GM21381 (cell line): ENCODE measurements at regions not wholly inside any gene's neighbourhood (a gene's known extent, or its start where the extent isn't known, plus 50 kb on each side); places are given as distances from the start of the nearest gene placed in this dataset.

ENCODE experiments used
- ATAC-seq: cut with Tn5 transposase; IDR thresholded peaks from one replicate; pipeline ENCODE4 v1.9.1; 2021; ENCODE audit warnings: mild to moderate bottlenecking, moderate library complexity; ENCODE audit not compliant: unreplicated experiment

GRCh38 chr3:31004025-31004678 lies 109.7 kb upstream of the GADL1 start:
- ATAC-seq, result peak; percentile 79

- no peak for ATAC-seq
Measured at GRCh38 chr3:31008994-31009393, 114.5 kb upstream of the GADL1 start.

- ATAC-seq, result no peak
Measured at GRCh38 chr3:31009881-31010280, 115.4 kb upstream of the GADL1 start.

- no peak for ATAC-seq
Measured at GRCh38 chr3:31010491-31010890, 116.0 kb upstream of the GADL1 start.

- ATAC-seq, result no peak
Measured at GRCh38 chr3:31011380-31011779, 116.9 kb upstream of the GADL1 start.

GRCh38 chr3:31013090-31013489 lies 118.6 kb upstream of the GADL1 start:
- ATAC-seq, result no peak

- ATAC-seq, result no peak
Measured at GRCh38 chr3:31013843-31014242, 119.4 kb upstream of the GADL1 start.

- ATAC-seq, result no peak
Measured at GRCh38 chr3:31014317-31015040, 120.0 kb upstream of the GADL1 start.

GRCh38 chr3:31016196-31016595 lies 121.7 kb upstream of the GADL1 start:
- no peak for ATAC-seq

- ATAC-seq, result no peak
Measured at GRCh38 chr3:31022716-31023115, 128.3 kb upstream of the GADL1 start.

- no peak for ATAC-seq
Measured at GRCh38 chr3:31025541-31025940, 131.1 kb upstream of the GADL1 start.

- ATAC-seq, result no peak
Measured at GRCh38 chr3:31027191-31027761, 132.8 kb upstream of the GADL1 start.

GRCh38 chr3:31027914-31028313 lies 133.5 kb upstream of the GADL1 start:
- no peak for ATAC-seq

- ATAC-seq, result no peak
Measured at GRCh38 chr3:31028766-31029165, 134.3 kb upstream of the GADL1 start.

- no peak for ATAC-seq
Measured at GRCh38 chr3:31029706-31030105, 135.2 kb upstream of the GADL1 start.

- no peak for ATAC-seq
Measured at GRCh38 chr3:31035681-31036080, 141.2 kb upstream of the GADL1 start.

GRCh38 chr3:31038086-31038739 lies 143.8 kb upstream of the GADL1 start:
- ATAC-seq, result no peak

GRCh38 chr3:31039145-31039544 lies 144.7 kb upstream of the GADL1 start:
- no peak for ATAC-seq

- no peak for ATAC-seq
Measured at GRCh38 chr3:31041161-31041978, 146.9 kb upstream of the GADL1 start.

- no peak for ATAC-seq
Measured at GRCh38 chr3:31043184-31043819, 148.8 kb upstream of the GADL1 start.
